ENCODE measurements at regions not wholly inside any gene's neighbourhood (a gene's known extent, or its start where the extent isn't known, plus 50 kb on each side); places are given as distances from the start of the nearest gene placed in this dataset.

DNA sequence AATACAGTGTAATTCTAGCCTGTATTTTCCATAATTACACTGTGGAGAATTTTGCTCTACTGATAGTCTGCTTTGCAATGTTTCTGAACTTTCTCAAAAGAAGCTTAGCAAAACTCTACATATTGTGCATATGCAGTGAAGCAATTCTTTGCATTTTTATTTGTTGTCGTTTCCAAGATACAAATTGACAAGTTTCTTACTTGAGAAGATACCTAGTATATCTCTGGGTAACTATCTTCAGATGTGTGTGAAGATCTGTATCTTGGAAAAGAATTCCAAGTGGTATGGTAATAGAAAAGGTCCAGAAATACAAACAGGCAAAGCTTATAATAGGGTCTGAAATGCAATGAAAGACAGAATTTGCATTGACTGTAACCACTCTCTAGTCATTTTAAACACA is 1119.8 kb upstream of the INTU start:
- TF ChIP-seq GATA2 (IDR thresholded peaks at IDR 0.05; ENCODE audit: low read depth, low read length), result no peak
- no peak for TF ChIP-seq GATA3 (IDR thresholded peaks at IDR 0.05; ENCODE audit: low read depth, low read length)

All from SH-SY5Y (cell line).